ENCODE measurements at regions not wholly inside any gene's neighbourhood (a gene's known extent, or its start where the extent isn't known, plus 50 kb on each side); places are given as distances from the start of the nearest gene placed in this dataset.
"Not testable (repeated sequence)": the region's sequence is repeated elsewhere in the genome, so short reads cannot be mapped to it uniquely, and the experiment has no call there.

DNA sequence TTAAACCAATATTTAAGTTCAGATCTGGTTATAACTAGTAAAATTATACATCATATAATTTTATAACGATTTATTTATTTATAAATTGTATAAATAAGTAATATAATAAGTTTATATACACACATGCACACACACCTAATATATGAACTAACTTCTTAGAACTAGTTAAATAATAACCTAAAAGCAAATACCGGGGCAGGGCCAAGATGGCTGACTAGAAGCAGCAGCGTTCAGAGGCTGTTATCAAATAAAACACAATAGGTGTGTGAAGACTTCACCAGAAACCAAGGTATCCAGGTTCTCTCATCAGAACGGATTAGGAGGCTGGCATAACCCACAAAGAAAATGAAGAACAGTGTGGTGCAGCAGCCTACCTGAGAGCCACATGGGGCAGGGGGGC is 653.6 kb upstream of the CBLB start:
- intact Hi-C loops (cut with DNase I; ENCODE audit: low total_unique reads): no loop called here
- no peak overlapping the region for H3K4me3 ChIP-seq (ENCODE audit: low read depth, poor library complexity, severe bottlenecking)
- TF ChIP-seq, protein P1, sequence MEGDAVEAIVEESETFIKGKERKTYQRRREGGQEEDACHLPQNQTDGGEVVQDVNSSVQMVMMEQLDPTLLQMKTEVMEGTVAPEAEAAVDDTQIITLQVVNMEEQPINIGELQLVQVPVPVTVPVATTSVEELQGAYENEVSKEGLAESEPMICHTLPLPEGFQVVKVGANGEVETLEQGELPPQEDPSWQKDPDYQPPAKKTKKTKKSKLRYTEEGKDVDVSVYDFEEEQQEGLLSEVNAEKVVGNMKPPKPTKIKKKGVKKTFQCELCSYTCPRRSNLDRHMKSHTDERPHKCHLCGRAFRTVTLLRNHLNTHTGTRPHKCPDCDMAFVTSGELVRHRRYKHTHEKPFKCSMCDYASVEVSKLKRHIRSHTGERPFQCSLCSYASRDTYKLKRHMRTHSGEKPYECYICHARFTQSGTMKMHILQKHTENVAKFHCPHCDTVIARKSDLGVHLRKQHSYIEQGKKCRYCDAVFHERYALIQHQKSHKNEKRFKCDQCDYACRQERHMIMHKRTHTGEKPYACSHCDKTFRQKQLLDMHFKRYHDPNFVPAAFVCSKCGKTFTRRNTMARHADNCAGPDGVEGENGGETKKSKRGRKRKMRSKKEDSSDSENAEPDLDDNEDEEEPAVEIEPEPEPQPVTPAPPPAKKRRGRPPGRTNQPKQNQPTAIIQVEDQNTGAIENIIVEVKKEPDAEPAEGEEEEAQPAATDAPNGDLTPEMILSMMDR (IDR thresholded peaks at IDR 0.05): no peak
- TF ChIP-seq POLR2A (IDR thresholded peaks at IDR 0.05): no peak
- DNase-seq (ENCODE audit: low spot score in 2 of 2): no peak
- WGBS, 2 donors: 71 to 90% methylated on average over 4 of the region's 4 CpGs

DNA sequence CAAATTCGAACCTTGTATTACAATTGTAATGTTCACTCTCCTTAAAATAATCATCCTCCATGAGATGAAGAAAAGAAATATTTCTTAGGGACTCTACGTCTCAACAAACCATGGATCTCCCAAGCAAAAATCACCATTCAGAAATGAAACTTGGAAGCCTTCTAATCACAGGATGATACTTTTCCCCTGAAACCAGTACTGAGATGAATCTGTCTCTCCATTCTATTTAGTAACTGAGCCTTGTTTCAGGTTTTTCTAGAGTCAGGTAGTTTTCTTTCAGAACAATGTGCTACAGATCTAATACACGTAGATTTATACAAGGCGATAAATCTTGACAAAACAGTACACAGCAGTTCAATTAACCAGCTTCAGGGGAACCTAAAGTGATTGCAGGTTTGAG is 660.1 kb upstream of the CBLB start:
- intact Hi-C loops (cut with DNase I; ENCODE audit: low total_unique reads): no loop called here
- DNase-seq (ENCODE audit: low spot score in 2 of 2): no peak
- WGBS, 2 donors: 92 to 94% methylated on average over 4 of the region's 4 CpGs
- H3K4me3 ChIP-seq (ENCODE audit: low read depth, poor library complexity, severe bottlenecking): no peak overlapping the region
- TF ChIP-seq POLR2A (IDR thresholded peaks at IDR 0.05): no peak
- TF ChIP-seq, protein P1 (IDR thresholded peaks at IDR 0.05): no peak

DNA sequence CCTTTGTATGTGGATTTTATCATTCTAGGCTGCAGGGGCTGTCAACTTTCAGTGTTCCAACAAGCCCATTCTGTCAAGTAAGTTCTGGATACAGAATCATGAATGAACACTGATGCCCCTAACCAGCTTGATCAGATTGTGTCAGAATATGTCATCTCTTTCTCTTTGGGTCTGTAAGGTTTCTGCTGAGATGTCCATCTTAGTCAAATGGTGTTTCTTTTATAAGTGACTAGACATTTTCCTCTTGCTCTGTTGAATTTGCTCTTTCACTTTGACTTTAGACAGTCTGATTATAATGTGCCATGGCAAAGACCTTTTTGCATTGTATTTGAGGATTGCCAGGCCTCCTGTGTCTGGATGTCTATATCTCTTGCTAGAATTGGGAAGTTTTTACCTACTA is 660.9 kb upstream of the CBLB start:
- H3K4me3 ChIP-seq (ENCODE audit: low read depth, poor library complexity, severe bottlenecking): no peak overlapping the region
- TF ChIP-seq, protein P1 (IDR thresholded peaks at IDR 0.05): no peak
- no peak for TF ChIP-seq POLR2A (IDR thresholded peaks at IDR 0.05)
- no peak for DNase-seq (ENCODE audit: low spot score in 2 of 2)
- intact Hi-C loops (cut with DNase I; ENCODE audit: low total_unique reads): no loop called here

DNA sequence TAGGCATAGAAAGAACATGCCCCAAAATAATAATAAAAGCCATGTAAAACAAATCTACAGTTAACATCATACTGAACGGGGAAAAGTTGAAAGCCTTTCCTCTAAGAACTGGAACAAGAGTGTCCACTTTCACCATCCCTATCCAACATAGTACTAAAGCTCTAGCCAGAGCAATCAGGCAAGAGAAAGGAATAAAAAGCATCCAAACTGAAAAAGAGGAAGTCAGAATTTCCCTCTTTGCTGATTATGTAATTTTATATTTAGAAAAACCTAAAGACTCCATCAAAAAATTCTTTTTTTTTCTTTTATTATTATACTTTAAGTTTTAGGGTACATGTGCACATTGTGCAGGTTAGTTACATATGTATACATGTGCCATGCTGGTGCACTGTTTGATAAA is 661.6 kb upstream of the CBLB start:
- 77 to 89% methylated on average over 1 of the region's 1 CpG for WGBS, 2 donors
- intact Hi-C loops (cut with DNase I; ENCODE audit: low total_unique reads): no loop called here
- no peak for DNase-seq (ENCODE audit: low spot score in 2 of 2)
- H3K4me3 ChIP-seq (ENCODE audit: low read depth, poor library complexity, severe bottlenecking): no peak overlapping the region
- TF ChIP-seq, protein P1 (IDR thresholded peaks at IDR 0.05): no peak
- TF ChIP-seq POLR2A (IDR thresholded peaks at IDR 0.05): no peak

DNA sequence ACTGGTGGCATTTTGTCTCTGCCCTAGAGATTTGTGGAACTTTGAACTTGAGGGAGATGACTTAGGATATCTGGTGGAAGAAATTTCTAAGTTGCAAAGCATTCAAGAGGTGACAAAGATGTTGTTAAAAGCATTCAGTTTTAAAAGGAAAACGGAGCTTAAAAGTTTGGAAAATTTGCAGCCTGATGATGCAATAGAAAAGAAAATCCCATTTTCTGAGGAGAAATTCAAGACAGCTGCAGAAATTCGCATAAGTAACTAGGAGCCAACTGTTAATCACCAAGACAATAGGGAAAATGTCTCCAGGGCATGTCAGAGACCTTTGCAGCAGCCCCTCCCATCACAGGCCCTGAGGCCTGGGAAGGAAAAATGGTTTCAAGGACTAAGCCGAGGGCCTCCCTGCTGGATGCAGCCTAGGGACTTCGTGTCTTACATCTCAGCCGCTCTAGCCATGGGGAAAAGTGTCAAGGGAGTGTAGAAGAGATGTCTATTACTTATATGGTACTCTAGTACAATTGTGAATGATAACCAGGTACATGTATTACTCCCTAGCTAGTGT is 663.0 kb upstream of the CBLB start:
- H3K4me3 ChIP-seq (ENCODE audit: low read depth, poor library complexity, severe bottlenecking); intact Hi-C loops (cut with DNase I; ENCODE audit: low total_unique reads); DNase-seq (ENCODE audit: low spot score in 2 of 2): not testable (repeated sequence)
- WGBS, 2 donors: 70 to 73% methylated on average over 5 of the region's 5 CpGs

DNA sequence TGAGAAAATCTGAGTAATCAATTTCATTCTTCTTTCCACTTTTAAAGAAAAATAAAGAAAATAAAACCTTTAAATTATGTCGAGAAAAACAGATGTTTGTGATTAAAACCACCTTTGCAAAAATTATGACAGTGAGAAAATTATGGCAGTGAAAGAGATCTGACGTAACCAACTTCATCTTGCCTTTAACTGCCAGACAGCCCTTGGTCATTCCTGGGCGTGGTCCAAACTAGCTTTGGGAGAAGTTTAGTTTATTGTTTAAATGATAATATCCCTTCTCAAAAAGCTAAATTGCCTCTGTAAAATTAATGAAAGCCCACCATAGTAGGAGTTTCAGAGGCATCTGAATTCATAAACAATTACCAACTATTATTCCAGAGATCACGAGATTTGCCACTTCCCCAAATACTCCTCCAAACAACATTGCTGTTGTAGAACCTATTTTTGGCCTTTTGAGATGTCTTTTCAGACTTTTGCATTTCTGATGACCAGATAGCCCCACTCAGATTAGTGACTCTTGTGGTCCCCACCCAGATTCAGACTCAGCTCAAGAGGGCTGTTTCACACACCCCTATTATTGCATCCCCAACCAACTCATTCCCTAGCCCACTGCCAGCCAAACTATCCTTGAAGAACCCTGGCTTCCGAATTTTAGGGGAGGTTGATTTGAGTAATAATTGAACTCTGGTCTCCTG is 664.4 kb upstream of the CBLB start:
- TF ChIP-seq, protein P1 (IDR thresholded peaks at IDR 0.05): no peak
- TF ChIP-seq POLR2A (IDR thresholded peaks at IDR 0.05): no peak
- WGBS, 2 donors: 53 to 61% methylated on average over 5 of the region's 5 CpGs
- no peak for DNase-seq (ENCODE audit: low spot score in 2 of 2)
- H3K4me3 ChIP-seq (ENCODE audit: low read depth, poor library complexity, severe bottlenecking): no peak overlapping the region
- intact Hi-C loops (cut with DNase I; ENCODE audit: low total_unique reads): no loop called here
